Activated CD4-positive, alpha-beta T cell treated with anti-CD3 and anti-CD28 coated beads for 36 hours (primary cell): ENCODE measurements at regions not wholly inside any gene's neighbourhood (a gene's known extent, or its start where the extent isn't known, plus 50 kb on each side); places are given as distances from the start of the nearest gene placed in this dataset.
"Not testable (repeated sequence)": the region's sequence is repeated elsewhere in the genome, so short reads cannot be mapped to it uniquely, and the experiment has no call there.

Experiments used
- ATAC-seq: fragments of 200-7000 bp; cut with Tn5 transposase; one replicate; pipeline ENCODE4 v1.10.0; 2021; ENCODE audit warnings: mild to moderate bottlenecking, moderate library complexity
- CTCF ChIA-PET: fragments of 350-600 bp; sonication (Branson Sonifier 250); formaldehyde crosslinking; loops from one replicate; lab custom pipeline; 2021; ENCODE audit warnings: antibody characterized with exemption; lab: Charles Lee
- POLR2A ChIA-PET: fragments of 350-600 bp; sonication (Branson Sonifier 250); formaldehyde crosslinking; loops from one replicate; lab custom pipeline; 2021; ENCODE audit warnings: antibody characterized with exemption, inconsistent platforms; lab: Charles Lee
- DNase-seq: peaks from one replicate; pipeline ENCODE4 v3.0.0-alpha.2; 2020
- H3K27ac Mint-ChIP-seq: one replicate; pipeline ENCODE4 v1.8.0; 2021; ENCODE audit warnings: mixed read lengths
- H3K27me3 Mint-ChIP-seq: one replicate; pipeline ENCODE4 v1.8.0; 2021; ENCODE audit warnings: mixed read lengths
- H3K36me3 Mint-ChIP-seq: one replicate; pipeline ENCODE4 v1.8.0; 2021; ENCODE audit warnings: low read depth, mixed read lengths
- H3K4me1 Mint-ChIP-seq: one replicate; pipeline ENCODE4 v1.8.0; 2021; ENCODE audit warnings: mixed read lengths
- H3K4me3 Mint-ChIP-seq: one replicate; pipeline ENCODE4 v1.8.0; 2021; ENCODE audit warnings: mild to moderate bottlenecking, moderate library complexity, mixed read lengths
- H3K9me3 Mint-ChIP-seq: one replicate; pipeline ENCODE4 v1.8.0; 2021; ENCODE audit warnings: low read depth, mixed read lengths
- intact Hi-C, 2 experiments: fragments of 100-400 bp; cut with DNase I in 1 of 2; cut with micrococcal nuclease in 1 of 2; formaldehyde crosslinking; loops; one replicate each; pipeline versions ENCODE4 v1.14.2 to v1.15.1; 2022 to 2024; cut with DNase I, micrococcal nuclease

- intact Hi-C loops = no loop called here
- peaks cover 16% of the 10 kb centered on the region for H3K4me1 Mint-ChIP-seq
- no peaks in the 10 kb centered on the region for H3K36me3 Mint-ChIP-seq
- peaks cover 4% of the 10 kb centered on the region for H3K27me3 Mint-ChIP-seq
- H3K27ac Mint-ChIP-seq = no peak overlapping the region
- no peaks in the 10 kb centered on the region for H3K9me3 Mint-ChIP-seq
- POLR2A ChIA-PET = no interaction called here
- CTCF ChIA-PET = no interaction called here
- DNase-seq (no peak), ATAC-seq (no peak)
- H3K4me3 Mint-ChIP-seq = no peak overlapping the region
These were observed 330.3 kb upstream of the THBS1 start for GRCh38 chr15:39250460-39251186.

GRCh38 chr15:39251413-39252133, 329.3 kb upstream of the THBS1 start:
- no peaks in the 10 kb centered on the region for H3K36me3 Mint-ChIP-seq
- H3K4me1 Mint-ChIP-seq = peaks cover 16% of the 10 kb centered on the region
- ChIA-PET POLR2A (no interaction called here), CTCF (interaction anchor here (0.6 kb wide), 1 partner anchor 177 kb away, joined by 3 read pairs; no protein-coding TSS in a partner anchor)
- peak overlapping the region; percentile 17 for H3K27ac Mint-ChIP-seq
- H3K4me3 Mint-ChIP-seq = no peak overlapping the region
- H3K9me3 Mint-ChIP-seq = no peaks in the 10 kb centered on the region
- H3K27me3 Mint-ChIP-seq = peaks cover 2% of the 10 kb centered on the region
- ATAC-seq (peak; percentile 51), DNase-seq (no peak)
- intact Hi-C loops = no loop called here

GRCh38 chr15:39252134-39252470, 328.8 kb upstream of the THBS1 start:
- intact Hi-C loops = no loop called here
- POLR2A ChIA-PET = no interaction called here
- Mint-ChIP-seq H3K4me3 (no peak overlapping the region), H3K27me3 (peaks cover 2% of the 10 kb centered on the region), H3K4me1 (peaks cover 16% of the 10 kb centered on the region), H3K9me3 (no peaks in the 10 kb centered on the region), H3K27ac (no peak overlapping the region), H3K36me3 (no peaks in the 10 kb centered on the region)
- CTCF ChIA-PET = interaction anchor here (0.6 kb wide), 1 partner anchor 177 kb away, joined by 3 read pairs; no protein-coding TSS in a partner anchor
- ATAC-seq (no peak), DNase-seq (no peak)

- Mint-ChIP-seq H3K4me1 (peaks cover 16% of the 10 kb centered on the region), H3K36me3 (no peaks in the 10 kb centered on the region), H3K4me3 (no peak overlapping the region), H3K27ac (no peak overlapping the region), H3K9me3 (no peaks in the 10 kb centered on the region), H3K27me3 (peaks cover 1% of the 10 kb centered on the region)
- ATAC-seq (no peak), DNase-seq (no peak)
- intact Hi-C loops = no loop called here
- POLR2A ChIA-PET = no interaction called here
- CTCF ChIA-PET = interaction anchor here (0.6 kb wide), 1 partner anchor 37 kb away, joined by 3 read pairs; no protein-coding TSS in a partner anchor
These were observed 327.3 kb upstream of the THBS1 start for GRCh38 chr15:39253552-39253951.

GRCh38 chr15:39254181-39254580, 326.7 kb upstream of the THBS1 start:
- CTCF ChIA-PET = interaction anchor here (0.6 kb wide), 1 partner anchor 37 kb away, joined by 3 read pairs; no protein-coding TSS in a partner anchor

GRCh38 chr15:39255760-39256159, 325.1 kb upstream of the THBS1 start:
- ChIA-PET CTCF (no interaction called here), POLR2A (no interaction called here)
- no peaks in the 10 kb centered on the region for H3K9me3 Mint-ChIP-seq
- peaks cover 6% of the 10 kb centered on the region for H3K27me3 Mint-ChIP-seq
- no peak for DNase-seq
- ATAC-seq = no peak
- peaks cover 11% of the 10 kb centered on the region for H3K4me1 Mint-ChIP-seq
- H3K36me3 Mint-ChIP-seq = no peaks in the 10 kb centered on the region
- intact Hi-C loops = no loop called here
- no peak overlapping the region for H3K27ac Mint-ChIP-seq
- no peak overlapping the region for H3K4me3 Mint-ChIP-seq

More at GRCh38 chr15:39254181-39254580, 326.7 kb upstream of the THBS1 start:
- Mint-ChIP-seq H3K36me3 (no peaks in the 10 kb centered on the region), H3K4me3 (no peak overlapping the region), H3K4me1 (peaks cover 16% of the 10 kb centered on the region), H3K27me3 (no peaks in the 10 kb centered on the region), H3K27ac (no peak overlapping the region), H3K9me3 (no peaks in the 10 kb centered on the region)
- POLR2A ChIA-PET = no interaction called here
- DNase-seq (no peak), ATAC-seq (no peak)
- intact Hi-C loops = no loop called here

GRCh38 chr15:39260391-39260790, 320.5 kb upstream of the THBS1 start:
- ATAC-seq = no peak
- Mint-ChIP-seq H3K4me3 (no peak overlapping the region), H3K4me1 (peaks cover 6% of the 10 kb centered on the region), H3K36me3 (no peaks in the 10 kb centered on the region), H3K27ac (no peak overlapping the region), H3K9me3 (no peaks in the 10 kb centered on the region), H3K27me3 (peaks cover 12% of the 10 kb centered on the region)
- intact Hi-C loops = no loop called here
- no peak for DNase-seq
- ChIA-PET POLR2A (no interaction called here), CTCF (interaction anchor here (0.7 kb wide), 1 partner anchor 73 kb away, joined by 3 read pairs; no protein-coding TSS in a partner anchor)

- no peak for DNase-seq
These were observed 320.1 kb upstream of the THBS1 start for GRCh38 chr15:39260791-39261190.

GRCh38 chr15:39261397-39262183, 319.3 kb upstream of the THBS1 start:
- intact Hi-C loops, H3K4me1 Mint-ChIP-seq, H3K27ac Mint-ChIP-seq, H3K4me3 Mint-ChIP-seq, POLR2A ChIA-PET, H3K9me3 Mint-ChIP-seq, ATAC-seq, DNase-seq, H3K36me3 Mint-ChIP-seq: not testable (repeated sequence)
- CTCF ChIA-PET = interaction anchor here (0.7 to 1.2 kb wide), 3 partner anchors 185 to 554 kb away, joined by 3 read pairs; no protein-coding TSS in a partner anchor
- peaks cover 12% of the 10 kb centered on the region for H3K27me3 Mint-ChIP-seq

More at GRCh38 chr15:39260791-39261190, 320.1 kb upstream of the THBS1 start:
- H3K4me3 Mint-ChIP-seq = no peak overlapping the region
- no peaks in the 10 kb centered on the region for H3K9me3 Mint-ChIP-seq
- ChIA-PET CTCF (interaction anchor here (0.7 to 1.2 kb wide), 3 partner anchors 73 to 553 kb away, joined by 3 read pairs; no protein-coding TSS in a partner anchor), POLR2A (no interaction called here)
- no peaks in the 10 kb centered on the region for H3K36me3 Mint-ChIP-seq
- H3K27ac Mint-ChIP-seq = no peak overlapping the region
- no peak for ATAC-seq
- H3K4me1 Mint-ChIP-seq = peaks cover 6% of the 10 kb centered on the region
- peaks cover 12% of the 10 kb centered on the region for H3K27me3 Mint-ChIP-seq
- intact Hi-C loops = no loop called here

- POLR2A ChIA-PET, intact Hi-C loops, H3K9me3 Mint-ChIP-seq, DNase-seq, CTCF ChIA-PET, H3K4me3 Mint-ChIP-seq, H3K4me1 Mint-ChIP-seq, H3K36me3 Mint-ChIP-seq, H3K27ac Mint-ChIP-seq, ATAC-seq: not testable (repeated sequence)
- peaks cover 12% of the 10 kb centered on the region for H3K27me3 Mint-ChIP-seq
These were observed 317.7 kb upstream of the THBS1 start for GRCh38 chr15:39262995-39263772.
